Calu3 (cell line): ENCODE measurements at regions not wholly inside any gene's neighbourhood (a gene's known extent, or its start where the extent isn't known, plus 50 kb on each side); places are given as distances from the start of the nearest gene placed in this dataset.

ENCODE experiments used
- BruUV-seq: library from RNA; stranded (reverse); fragments of 400-500 nt; replicated peaks from 2 replicates; lab custom pipeline; 2021; lab: Mats Ljungman, UMichigan
- CTCF ChIA-PET: fragments of 300-600 bp; sonication (Branson Sonifier 250); formaldehyde crosslinking; loops from one replicate; lab custom pipeline; 2022; ENCODE audit warnings: antibody characterized with exemption; lab: Charles Lee
- DNase-seq: peaks from one replicate; pipeline ENCODE4 v3.0.0; 2022
- H3K27ac Mint-ChIP-seq: one replicate; pipeline ENCODE4 v1.8.0; 2022; ENCODE audit warnings: mixed read lengths; ENCODE audit not compliant: unreplicated experiment
- H3K27me3 Mint-ChIP-seq: one replicate; pipeline ENCODE4 v1.8.0; 2022; ENCODE audit warnings: mixed read lengths; ENCODE audit not compliant: unreplicated experiment
- H3K36me3 Mint-ChIP-seq: one replicate; pipeline ENCODE4 v1.8.0; 2022; ENCODE audit warnings: mild to moderate bottlenecking, moderate library complexity, mixed read lengths; ENCODE audit not compliant: insufficient read depth, unreplicated experiment
- H3K4me1 Mint-ChIP-seq: one replicate; pipeline ENCODE4 v1.8.0; 2022; ENCODE audit warnings: mild to moderate bottlenecking, low read depth, mixed read lengths; ENCODE audit not compliant: unreplicated experiment
- H3K4me3 Mint-ChIP-seq: one replicate; pipeline ENCODE4 v1.8.0; 2022; ENCODE audit warnings: mild to moderate bottlenecking, low read depth, moderate library complexity, mixed read lengths; ENCODE audit not compliant: unreplicated experiment
- H3K9me3 Mint-ChIP-seq: one replicate; pipeline ENCODE4 v1.8.0; 2022; ENCODE audit warnings: low read depth, mixed read lengths; ENCODE audit not compliant: unreplicated experiment
- intact Hi-C: fragments of 100-400 bp; cut with micrococcal nuclease; formaldehyde crosslinking; loops from one replicate; pipeline ENCODE4 v1.10.0; 2022; ENCODE audit not compliant: unreplicated experiment
- TF ChIP-seq, protein P1 (sequence below): fragments of 200-600 bp; IDR thresholded peaks from one replicate; pipeline ENCODE4 v1.8.0; 2022; ENCODE audit warnings: antibody characterized with exemption; ENCODE audit not compliant: unreplicated experiment

DNA sequence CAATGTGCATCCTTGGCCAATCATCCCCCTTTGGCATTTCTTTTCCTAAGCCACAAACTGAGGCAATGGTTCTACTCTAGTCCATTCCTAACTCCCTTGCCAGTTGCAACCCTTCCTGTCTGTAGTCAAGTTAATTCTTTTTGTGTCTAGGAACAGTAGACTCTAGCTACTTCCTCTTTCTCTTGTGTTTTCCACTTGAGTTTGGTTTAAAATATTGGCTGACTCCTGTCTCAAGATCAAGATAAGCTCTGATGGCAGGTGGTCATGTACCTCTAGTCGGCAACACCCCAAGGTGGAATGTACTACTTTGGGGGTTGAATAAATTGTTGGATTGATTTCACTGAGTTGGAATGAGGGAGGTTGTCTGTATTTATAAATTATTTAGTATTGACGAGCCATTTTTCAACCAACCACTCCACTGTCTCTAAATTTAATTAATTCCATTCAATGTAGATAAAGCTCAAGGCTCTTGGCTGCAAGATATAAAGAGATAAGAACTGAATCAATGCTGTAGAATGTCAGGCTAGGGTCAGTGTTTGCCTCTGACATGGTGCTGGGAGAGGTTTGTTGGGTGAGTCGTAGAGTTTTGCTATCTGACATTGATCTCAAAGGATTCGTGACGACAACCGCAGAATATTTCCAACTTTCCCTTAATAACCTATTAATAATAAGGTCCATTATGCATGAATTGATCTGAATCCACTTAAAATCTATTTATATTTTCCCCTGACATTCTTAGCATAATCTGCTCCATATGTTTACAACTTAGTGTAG, 188.7 kb upstream of the APCDD1 start:
- H3K27ac Mint-ChIP-seq = peak overlapping the region; percentile 45
- CTCF ChIA-PET = interaction anchor here (0.6 to 0.8 kb wide), 3 partner anchors 63 to 251 kb away, joined by 3 read pairs; no protein-coding TSS in a partner anchor
- no peaks in the 10 kb centered on the region for H3K9me3 Mint-ChIP-seq
- peaks cover 17% of the 10 kb centered on the region for H3K4me1 Mint-ChIP-seq
- no peaks in the 10 kb centered on the region for H3K36me3 Mint-ChIP-seq
- peak overlapping the region; percentile 1 for H3K4me3 Mint-ChIP-seq
- no TSS peak for BruUV-seq
- intact Hi-C loops = no loop called here
- H3K27me3 Mint-ChIP-seq = no peaks in the 10 kb centered on the region
- TF ChIP-seq, protein P1, sequence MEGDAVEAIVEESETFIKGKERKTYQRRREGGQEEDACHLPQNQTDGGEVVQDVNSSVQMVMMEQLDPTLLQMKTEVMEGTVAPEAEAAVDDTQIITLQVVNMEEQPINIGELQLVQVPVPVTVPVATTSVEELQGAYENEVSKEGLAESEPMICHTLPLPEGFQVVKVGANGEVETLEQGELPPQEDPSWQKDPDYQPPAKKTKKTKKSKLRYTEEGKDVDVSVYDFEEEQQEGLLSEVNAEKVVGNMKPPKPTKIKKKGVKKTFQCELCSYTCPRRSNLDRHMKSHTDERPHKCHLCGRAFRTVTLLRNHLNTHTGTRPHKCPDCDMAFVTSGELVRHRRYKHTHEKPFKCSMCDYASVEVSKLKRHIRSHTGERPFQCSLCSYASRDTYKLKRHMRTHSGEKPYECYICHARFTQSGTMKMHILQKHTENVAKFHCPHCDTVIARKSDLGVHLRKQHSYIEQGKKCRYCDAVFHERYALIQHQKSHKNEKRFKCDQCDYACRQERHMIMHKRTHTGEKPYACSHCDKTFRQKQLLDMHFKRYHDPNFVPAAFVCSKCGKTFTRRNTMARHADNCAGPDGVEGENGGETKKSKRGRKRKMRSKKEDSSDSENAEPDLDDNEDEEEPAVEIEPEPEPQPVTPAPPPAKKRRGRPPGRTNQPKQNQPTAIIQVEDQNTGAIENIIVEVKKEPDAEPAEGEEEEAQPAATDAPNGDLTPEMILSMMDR = no peak
- peak; percentile 50 for DNase-seq

DNA sequence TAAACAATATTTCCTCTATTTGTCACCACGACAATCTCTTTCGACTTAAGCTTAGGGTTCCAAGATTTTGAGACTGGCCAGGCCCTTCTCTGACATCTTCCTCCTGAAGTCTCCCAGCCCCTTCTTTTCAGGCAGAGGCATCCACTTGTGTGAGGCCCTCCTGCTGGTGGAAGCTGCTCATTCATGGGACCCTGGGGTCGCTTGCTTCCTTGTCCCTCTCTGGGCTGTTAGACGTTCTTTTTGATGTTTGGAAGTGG, 188.2 kb upstream of the APCDD1 start:
- BruUV-seq = no TSS peak
- intact Hi-C loops = no loop called here
- Mint-ChIP-seq H3K4me1 (peaks cover 16% of the 10 kb centered on the region), H3K27me3 (no peaks in the 10 kb centered on the region), H3K9me3 (no peaks in the 10 kb centered on the region), H3K36me3 (no peaks in the 10 kb centered on the region), H3K27ac (peak overlapping the region; percentile 45), H3K4me3 (peak overlapping the region; percentile 1)
- TF ChIP-seq, protein P1 = no peak
- DNase-seq = no peak
- CTCF ChIA-PET = interaction anchor here (0.6 kb wide), 1 partner anchor 152 kb away, joined by 3 read pairs; no protein-coding TSS in a partner anchor

DNA sequence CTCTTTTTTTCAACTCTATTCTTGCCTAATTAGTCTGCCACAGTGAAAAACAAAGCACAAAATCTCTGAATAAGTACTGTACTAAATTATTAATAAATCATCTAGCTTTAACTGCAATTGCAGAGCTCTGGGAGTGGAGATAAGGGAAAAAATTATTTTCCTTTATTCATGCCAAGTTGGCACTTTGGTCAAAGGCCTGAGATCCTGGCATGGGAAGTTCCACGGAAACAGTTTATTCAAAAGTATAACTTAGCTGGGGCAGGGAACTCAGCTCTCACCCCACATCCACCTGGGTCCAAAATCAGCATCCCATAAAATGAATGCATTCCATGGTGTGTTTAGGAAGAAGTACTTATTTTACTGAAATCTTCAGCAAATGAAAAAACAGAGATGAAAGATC, 185.2 kb upstream of the APCDD1 start:
- peaks cover 24% of the 10 kb centered on the region for H3K27me3 Mint-ChIP-seq
- no peaks in the 10 kb centered on the region for H3K9me3 Mint-ChIP-seq
- CTCF ChIA-PET = no interaction called here
- no peaks in the 10 kb centered on the region for H3K36me3 Mint-ChIP-seq
- intact Hi-C loops = no loop called here
- no peak for DNase-seq
- no TSS peak for BruUV-seq
- peaks cover 16% of the 10 kb centered on the region for H3K4me1 Mint-ChIP-seq
- TF ChIP-seq, protein P1 = no peak
- H3K4me3 Mint-ChIP-seq = no peak overlapping the region
- no peak overlapping the region for H3K27ac Mint-ChIP-seq

DNA sequence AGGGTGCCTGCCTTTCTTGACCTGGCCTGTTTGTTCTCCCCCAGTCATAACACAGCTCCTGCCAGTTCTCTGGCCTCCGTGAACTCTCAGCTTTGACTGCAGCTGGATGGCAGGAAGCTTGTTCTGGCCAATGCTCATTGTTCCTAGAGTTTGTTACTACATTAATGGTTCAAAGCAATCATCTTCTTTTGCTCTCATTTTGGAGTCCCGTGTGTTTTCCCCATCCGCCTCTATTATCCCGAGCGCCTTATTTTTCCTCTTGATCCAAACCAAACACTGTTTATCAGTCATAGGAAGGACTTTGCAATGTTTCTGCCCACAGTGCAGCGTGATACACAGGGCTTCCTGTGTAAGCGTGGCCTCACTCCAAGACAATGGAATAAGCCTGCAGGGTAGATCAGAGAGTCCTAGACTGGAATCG, 184.3 kb upstream of the APCDD1 start:
- peaks cover 15% of the 10 kb centered on the region for H3K4me1 Mint-ChIP-seq
- H3K4me3 Mint-ChIP-seq = no peak overlapping the region
- BruUV-seq = no TSS peak
- H3K9me3 Mint-ChIP-seq = no peaks in the 10 kb centered on the region
- intact Hi-C loops = no loop called here
- DNase-seq = no peak
- no peak overlapping the region for H3K27ac Mint-ChIP-seq
- TF ChIP-seq, protein P1 = no peak
- CTCF ChIA-PET = no interaction called here
- peaks cover 28% of the 10 kb centered on the region for H3K27me3 Mint-ChIP-seq
- no peaks in the 10 kb centered on the region for H3K36me3 Mint-ChIP-seq
